SK-N-SH (cell line): ENCODE measurements at regions not wholly inside any gene's neighbourhood (a gene's known extent, or its start where the extent isn't known, plus 50 kb on each side); places are given as distances from the start of the nearest gene placed in this dataset.

Experiments used
- CHD2 ChIP-seq: fragments of 150-350 bp; IDR thresholded peaks from 2 replicates; pipeline ENCODE4 v1.6.1; 2018; ENCODE audit warnings: low read length; ENCODE audit not compliant: partially characterized antibody
- EP300 ChIP-seq, 2 experiments: IDR thresholded peaks; 2 replicates each; pipeline versions ENCODE4 v1.4.0 to v1.6.1; 2012; ENCODE audit warnings: borderline replicate concordance in 1 of 2, low read depth in 1 of 2, low read length in 1 of 2
- JUND ChIP-seq: IDR thresholded peaks from 2 replicates; pipeline ENCODE4 v1.4.0; 2012
- MEF2A ChIP-seq: IDR thresholded peaks from 2 replicates; pipeline ENCODE4 v1.4.0; 2012; ENCODE audit warnings: low read depth, borderline replicate concordance
- NRF1 ChIP-seq: IDR thresholded peaks from 2 replicates; pipeline ENCODE4 v1.6.1; 2012; ENCODE audit warnings: low read depth, mild to moderate bottlenecking, low read length
- POLR2AphosphoS5 ChIP-seq: IDR thresholded peaks from 2 replicates; pipeline ENCODE4 v1.6.1; 2012; ENCODE audit warnings: low read depth, low read length
- TF ChIP-seq, protein P1 (sequence below): IDR thresholded peaks from 2 replicates; pipeline ENCODE4 v1.4.0; 2012; ENCODE audit warnings: low read depth
- TF ChIP-seq, protein P2 (sequence below): fragments of 200-600 bp; sonication (generic); IDR thresholded peaks from 2 replicates; pipeline ENCODE4 v1.6.1; 2017; ENCODE audit warnings: antibody characterized with exemption, mild to moderate bottlenecking, moderate library complexity
- TF ChIP-seq, protein P3 (sequence below): IDR thresholded peaks from 2 replicates; pipeline ENCODE4 v1.6.1; 2012; ENCODE audit warnings: mild to moderate bottlenecking, low read depth, low read length, moderate library complexity
- TF ChIP-seq, protein P4 (sequence below): IDR thresholded peaks from 2 replicates; pipeline ENCODE4 v1.4.0; 2012; ENCODE audit warnings: low read depth, borderline replicate concordance
- TF ChIP-seq, protein P5 (sequence below): IDR thresholded peaks from 2 replicates; pipeline ENCODE4; 2012

DNA sequence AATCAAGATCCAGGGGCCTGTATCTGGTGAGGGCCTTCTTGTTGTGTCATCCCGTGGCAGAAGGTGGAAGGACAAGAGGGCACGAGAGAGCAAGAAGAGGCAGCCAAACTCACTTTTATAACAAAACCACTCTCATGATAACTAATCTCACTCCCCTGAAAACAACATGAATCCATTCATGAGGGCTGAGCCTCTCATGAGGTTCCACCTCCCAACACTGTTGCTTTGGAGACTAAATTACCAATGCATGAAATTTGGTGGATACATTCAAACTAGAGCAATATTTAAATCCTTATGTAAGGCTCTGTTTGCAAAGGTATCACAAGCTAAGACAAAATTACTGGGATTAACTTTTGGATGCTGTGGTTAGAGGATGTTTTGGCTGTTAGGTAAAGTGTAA, 470.1 kb upstream of the NOVA1 start:
- TF ChIP-seq POLR2AphosphoS5 = no peak
- TF ChIP-seq, protein P1, sequence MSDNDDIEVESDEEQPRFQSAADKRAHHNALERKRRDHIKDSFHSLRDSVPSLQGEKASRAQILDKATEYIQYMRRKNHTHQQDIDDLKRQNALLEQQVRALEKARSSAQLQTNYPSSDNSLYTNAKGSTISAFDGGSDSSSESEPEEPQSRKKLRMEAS = no peak
- TF ChIP-seq, protein P2, sequence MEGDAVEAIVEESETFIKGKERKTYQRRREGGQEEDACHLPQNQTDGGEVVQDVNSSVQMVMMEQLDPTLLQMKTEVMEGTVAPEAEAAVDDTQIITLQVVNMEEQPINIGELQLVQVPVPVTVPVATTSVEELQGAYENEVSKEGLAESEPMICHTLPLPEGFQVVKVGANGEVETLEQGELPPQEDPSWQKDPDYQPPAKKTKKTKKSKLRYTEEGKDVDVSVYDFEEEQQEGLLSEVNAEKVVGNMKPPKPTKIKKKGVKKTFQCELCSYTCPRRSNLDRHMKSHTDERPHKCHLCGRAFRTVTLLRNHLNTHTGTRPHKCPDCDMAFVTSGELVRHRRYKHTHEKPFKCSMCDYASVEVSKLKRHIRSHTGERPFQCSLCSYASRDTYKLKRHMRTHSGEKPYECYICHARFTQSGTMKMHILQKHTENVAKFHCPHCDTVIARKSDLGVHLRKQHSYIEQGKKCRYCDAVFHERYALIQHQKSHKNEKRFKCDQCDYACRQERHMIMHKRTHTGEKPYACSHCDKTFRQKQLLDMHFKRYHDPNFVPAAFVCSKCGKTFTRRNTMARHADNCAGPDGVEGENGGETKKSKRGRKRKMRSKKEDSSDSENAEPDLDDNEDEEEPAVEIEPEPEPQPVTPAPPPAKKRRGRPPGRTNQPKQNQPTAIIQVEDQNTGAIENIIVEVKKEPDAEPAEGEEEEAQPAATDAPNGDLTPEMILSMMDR = no peak
- no peak for TF ChIP-seq MEF2A
- TF ChIP-seq NRF1 = no peak
- TF ChIP-seq, protein P3, sequence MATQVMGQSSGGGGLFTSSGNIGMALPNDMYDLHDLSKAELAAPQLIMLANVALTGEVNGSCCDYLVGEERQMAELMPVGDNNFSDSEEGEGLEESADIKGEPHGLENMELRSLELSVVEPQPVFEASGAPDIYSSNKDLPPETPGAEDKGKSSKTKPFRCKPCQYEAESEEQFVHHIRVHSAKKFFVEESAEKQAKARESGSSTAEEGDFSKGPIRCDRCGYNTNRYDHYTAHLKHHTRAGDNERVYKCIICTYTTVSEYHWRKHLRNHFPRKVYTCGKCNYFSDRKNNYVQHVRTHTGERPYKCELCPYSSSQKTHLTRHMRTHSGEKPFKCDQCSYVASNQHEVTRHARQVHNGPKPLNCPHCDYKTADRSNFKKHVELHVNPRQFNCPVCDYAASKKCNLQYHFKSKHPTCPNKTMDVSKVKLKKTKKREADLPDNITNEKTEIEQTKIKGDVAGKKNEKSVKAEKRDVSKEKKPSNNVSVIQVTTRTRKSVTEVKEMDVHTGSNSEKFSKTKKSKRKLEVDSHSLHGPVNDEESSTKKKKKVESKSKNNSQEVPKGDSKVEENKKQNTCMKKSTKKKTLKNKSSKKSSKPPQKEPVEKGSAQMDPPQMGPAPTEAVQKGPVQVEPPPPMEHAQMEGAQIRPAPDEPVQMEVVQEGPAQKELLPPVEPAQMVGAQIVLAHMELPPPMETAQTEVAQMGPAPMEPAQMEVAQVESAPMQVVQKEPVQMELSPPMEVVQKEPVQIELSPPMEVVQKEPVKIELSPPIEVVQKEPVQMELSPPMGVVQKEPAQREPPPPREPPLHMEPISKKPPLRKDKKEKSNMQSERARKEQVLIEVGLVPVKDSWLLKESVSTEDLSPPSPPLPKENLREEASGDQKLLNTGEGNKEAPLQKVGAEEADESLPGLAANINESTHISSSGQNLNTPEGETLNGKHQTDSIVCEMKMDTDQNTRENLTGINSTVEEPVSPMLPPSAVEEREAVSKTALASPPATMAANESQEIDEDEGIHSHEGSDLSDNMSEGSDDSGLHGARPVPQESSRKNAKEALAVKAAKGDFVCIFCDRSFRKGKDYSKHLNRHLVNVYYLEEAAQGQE = no peak
- TF ChIP-seq, protein P4, sequence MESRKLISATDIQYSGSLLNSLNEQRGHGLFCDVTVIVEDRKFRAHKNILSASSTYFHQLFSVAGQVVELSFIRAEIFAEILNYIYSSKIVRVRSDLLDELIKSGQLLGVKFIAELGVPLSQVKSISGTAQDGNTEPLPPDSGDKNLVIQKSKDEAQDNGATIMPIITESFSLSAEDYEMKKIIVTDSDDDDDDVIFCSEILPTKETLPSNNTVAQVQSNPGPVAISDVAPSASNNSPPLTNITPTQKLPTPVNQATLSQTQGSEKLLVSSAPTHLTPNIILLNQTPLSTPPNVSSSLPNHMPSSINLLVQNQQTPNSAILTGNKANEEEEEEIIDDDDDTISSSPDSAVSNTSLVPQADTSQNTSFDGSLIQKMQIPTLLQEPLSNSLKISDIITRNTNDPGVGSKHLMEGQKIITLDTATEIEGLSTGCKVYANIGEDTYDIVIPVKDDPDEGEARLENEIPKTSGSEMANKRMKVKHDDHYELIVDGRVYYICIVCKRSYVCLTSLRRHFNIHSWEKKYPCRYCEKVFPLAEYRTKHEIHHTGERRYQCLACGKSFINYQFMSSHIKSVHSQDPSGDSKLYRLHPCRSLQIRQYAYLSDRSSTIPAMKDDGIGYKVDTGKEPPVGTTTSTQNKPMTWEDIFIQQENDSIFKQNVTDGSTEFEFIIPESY = no peak
- no peak for TF ChIP-seq JUND
- no peak for TF ChIP-seq CHD2
- no peak for TF ChIP-seq EP300 (IDR thresholded peaks at IDR 0.05; ENCODE audit: borderline replicate concordance in 1 of 2, low read depth in 1 of 2, low read length in 1 of 2)
- TF ChIP-seq, protein P5, sequence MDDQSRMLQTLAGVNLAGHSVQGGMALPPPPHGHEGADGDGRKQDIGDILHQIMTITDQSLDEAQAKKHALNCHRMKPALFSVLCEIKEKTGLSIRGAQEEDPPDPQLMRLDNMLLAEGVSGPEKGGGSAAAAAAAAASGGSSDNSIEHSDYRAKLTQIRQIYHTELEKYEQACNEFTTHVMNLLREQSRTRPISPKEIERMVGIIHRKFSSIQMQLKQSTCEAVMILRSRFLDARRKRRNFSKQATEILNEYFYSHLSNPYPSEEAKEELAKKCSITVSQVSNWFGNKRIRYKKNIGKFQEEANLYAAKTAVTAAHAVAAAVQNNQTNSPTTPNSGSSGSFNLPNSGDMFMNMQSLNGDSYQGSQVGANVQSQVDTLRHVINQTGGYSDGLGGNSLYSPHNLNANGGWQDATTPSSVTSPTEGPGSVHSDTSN = no peak
